ENCODE measurements at regions not wholly inside any gene's neighbourhood (a gene's known extent, or its start where the extent isn't known, plus 50 kb on each side); places are given as distances from the start of the nearest gene placed in this dataset.
A peak's percentile ranks its signal among the peaks of the same experiment; 100 is the strongest.

DNA sequence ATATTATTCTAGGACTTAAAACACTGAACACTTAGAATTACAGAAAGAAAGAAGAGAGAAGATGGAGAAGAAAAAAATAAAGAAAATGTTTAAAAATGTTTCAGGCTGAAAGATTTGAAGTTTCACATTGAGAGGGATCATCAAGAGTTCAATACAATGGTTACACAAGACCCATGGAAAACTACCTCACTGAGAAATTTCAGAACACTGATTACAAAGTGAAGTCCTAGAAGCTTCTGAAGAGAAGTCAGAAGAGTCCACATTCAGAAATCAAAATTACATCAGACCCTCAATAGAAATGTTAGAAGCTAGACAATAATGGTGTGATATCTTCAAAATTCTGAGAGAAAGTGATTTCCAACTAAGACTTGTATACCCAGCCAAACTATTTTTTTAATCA is 196.1 kb downstream of the MACC1 start:
- DNase-seq (ENCODE audit: low spot score) = no peak

DNA sequence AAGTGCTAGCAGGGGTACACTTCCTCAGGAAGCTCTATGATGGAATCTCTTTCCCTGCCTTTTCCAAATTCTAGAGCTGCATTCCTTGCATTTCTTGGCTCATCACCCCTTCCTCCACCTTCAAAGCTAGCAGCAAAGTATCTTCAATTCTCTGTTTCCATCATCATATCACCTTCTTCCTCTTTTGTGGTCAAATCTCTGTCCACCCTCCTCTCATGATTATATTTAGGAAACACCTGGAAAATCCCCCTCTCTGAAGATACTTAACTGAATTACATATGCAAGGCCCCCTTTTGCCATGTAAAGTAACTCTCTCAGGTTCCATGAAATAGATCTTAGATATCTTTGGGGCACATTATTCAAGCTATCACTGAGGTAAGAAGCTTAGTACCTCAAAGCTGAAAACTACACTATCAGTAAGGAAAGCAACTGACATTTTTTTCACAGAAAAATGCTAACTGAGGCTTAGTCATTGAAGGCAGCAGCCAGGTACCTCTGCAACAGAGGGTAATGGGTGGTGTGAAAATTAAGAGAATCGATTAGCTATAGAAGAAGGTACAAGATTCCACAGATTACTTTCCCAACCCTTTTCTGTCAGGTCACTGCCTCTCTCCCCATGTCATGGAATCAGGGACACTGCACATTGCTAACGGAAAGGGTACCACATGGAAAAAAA is 197.3 kb downstream of the MACC1 start:
- no peak for DNase-seq (ENCODE audit: low spot score)

DNA sequence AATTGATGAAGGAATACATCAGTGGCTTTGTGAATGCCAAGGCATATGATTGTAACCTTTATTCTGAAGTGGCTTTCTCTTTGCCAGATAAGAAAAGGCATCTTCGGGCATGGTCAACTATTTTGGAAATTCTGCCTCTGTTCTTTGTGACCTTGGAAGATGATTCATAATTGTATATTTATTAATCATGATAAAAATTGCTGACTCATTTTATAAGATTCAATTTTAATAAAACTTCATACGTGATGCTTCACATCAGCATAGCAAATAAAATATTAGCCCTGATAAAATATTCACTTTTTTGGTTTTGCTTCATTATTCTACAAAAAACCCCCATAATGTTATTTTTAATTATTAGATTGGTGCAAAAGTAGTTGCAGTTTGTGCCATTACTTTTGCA is 200.5 kb downstream of the MACC1 start:
- no peak for DNase-seq (ENCODE audit: low spot score)

DNA sequence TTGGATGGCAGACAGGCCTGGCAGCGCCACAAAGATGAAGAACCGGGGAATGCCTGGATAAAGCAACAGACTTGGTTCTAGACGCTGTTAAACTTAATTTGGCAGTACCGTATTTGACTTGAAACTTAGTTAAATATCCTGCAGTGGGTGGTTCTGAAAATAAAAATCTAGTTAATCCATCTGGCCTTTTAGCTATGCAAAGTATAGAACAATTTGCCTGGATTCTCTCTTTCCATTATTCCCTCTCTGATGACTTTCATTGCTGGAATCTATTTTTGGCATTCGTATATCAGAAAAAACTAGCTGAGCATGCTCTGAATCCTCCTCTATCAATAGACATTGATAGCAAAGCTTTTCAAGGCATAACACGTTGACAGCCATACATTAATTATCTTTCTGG is 203.6 kb downstream of the MACC1 start:
- no peak for DNase-seq (ENCODE audit: low spot score)

DNA sequence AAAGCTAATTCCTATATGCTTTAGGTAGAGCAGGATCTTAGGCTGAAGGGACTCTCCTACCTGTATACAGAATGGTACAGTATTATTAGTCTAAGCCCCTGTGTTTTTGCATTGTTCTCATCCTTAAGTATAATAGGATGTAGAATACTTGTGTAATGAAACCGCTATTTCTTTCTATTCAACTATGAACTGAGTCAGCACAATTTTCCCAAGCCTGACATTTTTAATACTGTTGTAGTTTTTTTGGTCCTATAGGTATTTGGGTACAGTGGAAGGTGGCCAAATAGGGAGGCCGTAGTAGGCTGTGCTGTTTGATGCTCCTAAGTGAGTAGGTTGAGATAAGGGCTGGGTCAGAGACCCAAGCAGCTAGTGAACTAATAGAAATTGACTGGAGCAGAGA is 205.1 kb downstream of the MACC1 start:
- DNase-seq (ENCODE audit: low spot score) = no peak

DNA sequence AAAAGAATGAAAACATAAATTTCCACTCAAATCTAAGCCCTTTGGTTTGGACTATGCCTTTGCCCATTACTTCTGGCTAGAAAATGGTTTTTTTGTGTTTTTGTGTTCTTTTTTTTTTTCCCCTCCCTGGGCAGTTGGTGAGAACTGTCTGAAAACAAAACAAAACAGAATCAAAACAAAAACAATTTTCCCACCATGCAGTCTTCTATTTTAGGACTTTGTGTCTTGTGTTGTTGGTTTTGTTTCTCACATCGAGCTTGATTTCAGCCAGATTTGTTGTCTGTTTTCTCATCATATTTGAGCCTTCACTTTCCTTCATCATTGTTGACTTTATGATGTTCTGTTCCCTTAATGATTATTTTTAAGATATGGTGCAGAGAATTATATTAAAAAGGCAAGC is 206.3 kb downstream of the MACC1 start:
- no peak for DNase-seq (ENCODE audit: low spot score)

DNA sequence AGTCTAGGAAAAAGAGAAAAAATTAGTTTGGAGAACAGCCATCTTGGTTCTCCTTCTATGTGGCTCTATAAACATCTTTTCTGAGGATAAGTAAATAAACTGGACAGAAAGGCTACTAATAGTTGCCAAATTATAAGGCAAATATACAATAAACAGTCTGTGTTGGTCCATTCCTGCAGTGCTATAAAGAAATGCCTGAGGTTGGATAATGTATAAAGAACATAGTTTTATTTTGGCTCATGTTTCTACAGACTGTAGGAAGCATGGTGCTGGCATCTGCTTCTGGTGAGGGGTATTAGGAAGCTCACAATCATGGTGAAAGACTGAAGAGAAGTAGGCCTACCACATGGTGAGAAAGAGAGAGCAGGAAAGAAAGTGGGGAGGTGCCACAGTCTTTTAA is 209.7 kb downstream of the MACC1 start:
- DNase-seq (ENCODE audit: low spot score) = no peak

DNA sequence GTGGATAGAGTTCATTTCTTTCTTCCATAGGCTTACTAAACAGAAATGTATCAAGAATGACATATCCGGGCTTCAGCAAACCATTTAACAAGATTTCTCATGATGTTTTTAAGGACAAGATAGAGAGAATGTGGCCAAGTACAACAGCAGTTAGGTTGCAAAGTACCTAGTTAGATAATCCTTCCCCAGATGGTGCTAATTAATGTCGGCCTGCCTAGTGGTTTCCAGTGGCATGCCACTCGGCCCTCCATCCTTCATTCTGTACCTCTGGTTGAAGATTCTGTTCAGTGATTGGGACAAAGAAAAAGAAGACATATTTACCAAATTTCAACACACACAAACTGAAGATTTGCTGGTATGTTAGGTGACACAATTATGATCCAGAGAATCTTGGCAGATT is 212.1 kb downstream of the MACC1 start:
- peak; percentile 15 for DNase-seq (ENCODE audit: low spot score)

DNA sequence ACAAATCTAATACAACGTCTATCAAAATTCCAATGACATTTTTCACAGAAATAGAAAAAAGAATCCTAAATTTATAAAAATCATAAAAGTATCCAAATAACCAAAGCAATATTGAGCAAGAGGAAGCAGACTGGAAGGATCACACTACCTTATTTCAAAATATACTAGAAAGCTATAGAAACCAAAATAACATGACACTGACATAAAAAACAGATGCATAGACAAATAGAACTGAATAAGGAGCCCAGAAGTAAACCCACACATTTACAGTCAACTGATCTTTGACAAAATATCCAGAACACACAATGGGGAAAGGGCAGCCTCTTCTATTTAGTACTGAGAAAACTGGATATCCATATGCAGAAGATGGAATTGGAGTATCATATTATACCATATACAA is 217.5 kb downstream of the MACC1 start:
- no peak for DNase-seq (ENCODE audit: low spot score)

DNA sequence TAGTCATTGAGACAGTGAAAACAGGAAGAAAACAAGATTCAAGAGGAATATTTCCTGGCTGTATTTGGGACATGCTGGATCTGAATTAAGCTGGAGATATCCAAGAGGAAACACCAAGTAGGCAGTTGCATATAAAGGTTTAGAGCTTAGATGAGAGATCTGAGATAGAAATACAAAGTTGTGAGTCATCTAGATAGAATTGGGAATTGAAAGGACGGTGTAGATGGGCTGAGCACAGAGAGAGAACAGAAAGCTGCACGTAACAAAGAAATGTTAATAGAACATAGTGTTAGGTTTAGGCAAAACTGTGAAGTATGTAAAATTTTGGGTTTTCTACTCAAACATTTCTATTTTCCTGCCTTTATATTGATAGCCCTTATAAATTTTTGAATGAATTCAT is 218.5 kb upstream of the TMEM196 start:
- no peak for DNase-seq (ENCODE audit: low spot score)

DNA sequence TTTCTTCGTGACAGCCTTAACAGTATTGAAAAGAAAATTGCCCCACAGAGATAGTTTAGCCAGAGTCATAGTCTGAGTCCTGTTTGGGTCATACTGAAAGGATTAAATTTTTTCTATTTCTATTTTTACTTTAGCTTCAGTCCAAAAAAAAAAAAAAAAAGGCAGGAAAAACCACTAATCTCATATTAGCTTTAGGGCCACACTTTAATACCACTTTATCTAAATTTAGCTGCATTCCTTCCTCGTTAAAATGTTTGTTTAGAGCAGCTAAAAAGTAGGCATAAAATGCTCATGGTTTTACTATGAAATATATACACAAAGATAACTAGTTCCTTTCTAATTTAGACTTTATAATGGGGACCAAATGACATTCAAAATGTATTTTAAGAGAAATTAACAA is 216.5 kb upstream of the TMEM196 start:
- DNase-seq (ENCODE audit: low spot score) = peak; percentile 10

DNA sequence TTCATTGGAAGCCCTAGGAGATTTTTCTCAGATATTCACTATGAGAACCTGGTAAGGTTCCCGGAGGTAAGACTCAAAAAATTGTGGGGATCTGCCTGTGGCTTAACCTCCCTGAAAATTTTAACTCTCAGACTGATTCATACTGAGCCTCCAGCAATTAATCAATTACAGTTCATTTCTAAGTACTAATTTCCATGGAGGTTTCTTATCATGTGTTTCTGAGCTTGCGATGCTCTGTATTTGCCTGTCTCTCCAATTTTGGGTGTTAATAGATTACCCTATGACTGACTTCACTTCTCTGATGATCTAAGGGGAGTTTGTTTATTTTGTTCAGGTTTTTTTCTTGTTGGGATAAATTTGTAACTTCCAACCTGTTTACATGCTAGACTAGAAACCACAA is 215.4 kb upstream of the TMEM196 start:
- no peak for DNase-seq (ENCODE audit: low spot score)

DNA sequence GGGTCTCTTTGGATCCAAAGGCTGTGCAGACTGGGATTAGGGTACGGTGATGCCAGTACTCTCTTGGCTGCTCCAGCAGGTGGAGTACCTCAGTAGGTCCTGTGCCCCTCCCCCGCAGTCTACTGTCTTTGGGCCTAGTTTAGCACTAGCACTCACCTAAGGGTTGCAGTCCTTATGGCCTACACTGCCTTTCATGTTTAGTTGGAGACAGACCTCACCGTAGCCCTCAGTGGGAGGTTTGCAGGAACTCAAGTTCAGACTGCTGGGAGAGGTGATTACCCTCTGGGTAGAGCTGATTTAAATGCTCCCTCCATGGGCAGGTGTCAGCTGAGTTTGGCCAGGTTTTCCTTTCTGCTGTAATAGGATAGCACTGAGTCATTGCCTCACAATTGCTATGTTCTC is 210.8 kb upstream of the TMEM196 start:
- DNase-seq (ENCODE audit: low spot score) = no peak

DNA sequence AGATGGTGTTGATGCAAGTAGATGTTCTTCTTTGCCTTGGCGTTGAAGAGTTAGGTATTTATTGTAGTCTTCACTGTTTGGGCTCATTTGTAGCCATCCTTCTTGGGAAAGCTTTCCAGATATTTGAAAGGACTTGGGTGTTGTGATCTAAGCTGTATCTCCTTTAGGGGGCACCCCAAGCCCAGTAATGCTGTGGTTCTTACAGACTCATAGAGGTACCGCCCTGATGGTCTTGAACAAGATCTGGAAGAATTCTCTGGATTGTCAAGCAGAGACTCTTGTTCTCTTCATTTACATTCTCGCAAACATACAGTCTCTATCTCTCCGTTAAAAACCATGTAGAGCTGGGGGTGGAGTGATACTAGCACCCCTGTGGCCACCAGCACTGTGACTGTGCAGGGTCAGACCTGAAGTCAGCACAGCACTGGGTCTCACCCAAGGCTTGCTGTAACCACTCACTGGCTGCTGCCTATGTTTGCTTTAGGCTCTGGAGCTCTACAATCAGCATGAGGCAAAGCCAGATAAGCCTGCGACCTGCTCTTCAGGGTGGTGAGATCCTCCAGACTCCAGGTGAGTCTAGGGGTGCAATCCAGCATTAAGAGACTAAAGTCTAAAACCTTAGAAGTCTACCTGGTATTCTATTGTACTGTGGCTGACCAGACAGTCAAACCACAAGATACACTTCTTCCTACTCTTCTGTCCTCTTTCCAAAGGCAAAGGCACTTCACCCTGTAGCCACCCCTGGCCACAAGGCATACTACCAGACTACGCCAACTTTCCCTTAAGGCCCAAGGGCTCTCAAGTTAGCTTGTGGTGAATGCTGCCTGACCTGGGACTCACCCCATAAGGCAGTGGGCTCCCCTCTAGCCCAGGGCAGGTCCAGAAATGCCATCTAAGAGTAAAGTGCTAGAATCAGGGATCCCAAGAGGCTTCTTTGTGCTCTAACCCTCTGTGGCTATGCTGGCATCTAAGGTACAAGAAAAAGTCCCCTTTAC is 209.7 kb upstream of the TMEM196 start:
- no peak for DNase-seq (ENCODE audit: low spot score)

DNA sequence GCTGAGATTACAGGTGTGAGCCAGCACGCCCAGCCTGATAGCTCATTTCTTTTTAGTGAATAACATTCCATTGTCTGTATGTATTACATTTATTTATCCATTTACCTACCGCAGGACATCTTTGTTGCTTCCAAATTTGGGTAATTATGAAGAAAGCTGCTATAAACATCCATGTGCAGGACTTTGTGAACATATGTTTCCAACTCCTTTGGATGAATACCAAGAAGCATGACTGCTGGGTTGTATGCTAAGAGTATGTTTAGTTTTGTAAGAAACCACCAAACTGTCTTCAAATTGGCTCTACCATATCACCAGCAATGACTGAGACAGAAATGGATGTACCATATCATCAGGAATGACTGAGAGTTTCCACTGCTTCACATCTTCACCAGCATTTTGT is 200.2 kb upstream of the TMEM196 start:
- no peak for DNase-seq (ENCODE audit: low spot score)

DNA sequence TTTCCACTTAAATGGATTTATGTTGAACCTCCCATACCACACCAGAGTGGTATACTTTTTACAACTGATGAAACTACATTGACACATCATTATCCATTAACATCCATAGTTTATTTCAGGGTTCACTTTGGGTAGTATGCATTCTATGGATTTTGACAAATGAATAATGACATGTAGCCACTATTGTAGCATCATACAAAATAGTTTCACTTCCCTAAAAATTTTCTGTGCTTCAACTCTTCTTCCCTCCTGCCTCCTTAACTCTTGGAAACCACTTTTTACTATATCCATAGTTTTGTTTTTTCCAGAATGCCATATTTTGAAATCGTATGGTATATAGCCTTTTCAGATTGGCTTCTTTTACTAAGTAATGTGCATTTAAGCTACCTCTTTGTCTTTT is 199.5 kb upstream of the TMEM196 start:
- no peak for DNase-seq (ENCODE audit: low spot score)

DNA sequence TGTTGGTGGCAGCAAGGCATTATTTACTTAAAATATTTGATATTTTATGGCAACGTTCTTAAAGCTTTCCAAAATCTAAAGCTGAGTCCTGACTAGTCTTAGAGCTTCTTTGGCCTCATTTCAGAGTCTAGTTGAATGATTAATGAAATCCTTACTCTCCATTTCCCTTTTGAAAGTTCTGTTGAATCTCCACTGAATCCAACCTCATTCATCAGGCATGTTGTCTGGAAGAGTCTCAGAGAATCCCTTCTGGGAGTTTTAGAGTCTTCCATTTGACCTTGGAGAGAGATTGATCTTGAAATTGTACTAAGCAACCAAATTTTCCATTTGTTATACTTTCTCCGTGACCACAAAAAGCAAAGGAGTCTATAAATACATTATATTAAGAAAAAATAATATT is 198.5 kb upstream of the TMEM196 start:
- no peak for DNase-seq (ENCODE audit: low spot score)

DNA sequence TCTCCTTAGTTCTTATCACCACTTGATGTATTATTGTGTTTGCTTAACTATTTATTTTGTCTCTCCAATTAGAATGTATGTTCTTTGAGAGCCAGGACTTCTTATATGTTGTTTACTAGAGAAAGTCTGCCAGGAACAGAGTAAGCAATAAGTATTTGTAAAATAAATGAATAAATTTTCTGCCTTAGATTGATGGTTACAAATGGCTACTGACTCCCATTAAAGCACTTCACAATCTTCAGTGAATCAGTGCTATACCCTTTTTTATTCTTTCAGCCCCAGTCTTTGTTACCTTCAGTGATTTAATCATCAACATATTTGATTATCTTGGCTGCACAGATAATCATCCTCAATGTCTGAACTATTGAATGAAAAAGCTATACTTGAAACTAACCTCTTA is 197.1 kb upstream of the TMEM196 start:
- DNase-seq (ENCODE audit: low spot score) = no peak

DNA sequence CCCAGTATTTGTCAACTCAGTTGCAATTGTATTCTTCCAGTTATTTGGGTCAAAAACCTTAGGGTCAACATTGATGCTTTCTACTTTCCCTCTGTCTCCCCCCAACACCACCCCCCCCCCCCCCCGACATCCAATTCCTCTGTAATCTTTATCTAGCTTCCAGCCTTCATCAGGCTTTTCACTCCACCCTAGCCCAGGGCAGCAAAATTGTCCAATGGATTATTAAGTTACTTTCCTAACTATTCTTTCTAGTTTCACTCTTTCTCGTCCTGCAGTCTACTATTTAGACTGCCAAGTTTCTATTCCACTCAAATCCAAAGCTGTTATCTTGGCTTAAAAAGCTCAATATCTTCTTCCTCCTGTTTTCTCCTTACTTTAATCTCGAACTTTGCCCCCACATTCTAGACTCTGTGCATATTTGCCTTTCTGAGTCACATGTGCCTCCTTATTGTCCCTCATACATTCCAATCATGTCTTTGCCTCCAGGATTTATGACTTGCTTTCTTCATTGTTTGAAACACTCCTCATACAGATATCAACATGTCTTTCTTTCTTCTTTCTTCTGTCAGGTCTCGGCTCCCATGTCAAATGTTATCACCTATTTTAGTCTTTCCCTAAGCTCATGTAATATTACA is 196.6 kb upstream of the TMEM196 start:
- no peak for DNase-seq (ENCODE audit: low spot score)

DNA sequence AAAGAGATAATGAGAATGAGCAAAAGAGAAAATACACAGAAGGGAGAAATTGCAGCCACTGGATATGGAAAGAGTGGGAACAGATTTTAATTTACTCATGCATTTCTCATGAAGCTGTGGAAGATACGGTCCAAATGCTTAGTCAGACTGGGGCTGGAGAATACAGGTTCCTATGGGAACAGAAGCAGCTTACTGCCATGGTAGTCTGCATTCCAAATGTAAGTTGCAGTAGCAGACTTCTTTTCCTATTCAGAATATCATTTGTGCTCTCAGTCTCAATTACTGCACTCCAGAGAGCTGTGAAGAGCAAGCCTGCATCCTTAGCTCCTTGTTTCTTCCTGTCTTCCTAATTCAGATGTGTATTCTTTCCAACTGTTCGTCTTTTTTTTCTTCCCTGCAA is 190.8 kb upstream of the TMEM196 start:
- DNase-seq (ENCODE audit: low spot score) = peak; percentile 71

DNA sequence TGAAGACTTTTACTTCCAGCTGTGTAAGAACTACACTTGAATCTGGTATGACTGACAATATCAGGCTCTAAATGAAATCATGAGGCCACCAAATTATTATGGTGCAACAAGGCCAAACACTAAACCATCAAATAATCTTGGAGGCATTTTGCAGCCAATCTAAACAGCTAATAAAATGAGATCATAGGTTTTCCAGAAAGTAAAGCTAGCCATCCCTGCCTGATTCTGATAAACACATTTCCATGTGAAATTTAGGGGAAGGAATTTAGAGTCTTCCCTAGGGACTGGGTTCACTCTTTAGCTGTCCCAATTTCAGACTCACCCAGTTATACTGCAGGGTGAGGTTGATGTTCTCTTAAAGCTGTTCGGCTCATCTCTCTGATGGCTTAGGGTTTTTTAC is 190.3 kb upstream of the TMEM196 start:
- DNase-seq (ENCODE audit: low spot score) = no peak

DNA sequence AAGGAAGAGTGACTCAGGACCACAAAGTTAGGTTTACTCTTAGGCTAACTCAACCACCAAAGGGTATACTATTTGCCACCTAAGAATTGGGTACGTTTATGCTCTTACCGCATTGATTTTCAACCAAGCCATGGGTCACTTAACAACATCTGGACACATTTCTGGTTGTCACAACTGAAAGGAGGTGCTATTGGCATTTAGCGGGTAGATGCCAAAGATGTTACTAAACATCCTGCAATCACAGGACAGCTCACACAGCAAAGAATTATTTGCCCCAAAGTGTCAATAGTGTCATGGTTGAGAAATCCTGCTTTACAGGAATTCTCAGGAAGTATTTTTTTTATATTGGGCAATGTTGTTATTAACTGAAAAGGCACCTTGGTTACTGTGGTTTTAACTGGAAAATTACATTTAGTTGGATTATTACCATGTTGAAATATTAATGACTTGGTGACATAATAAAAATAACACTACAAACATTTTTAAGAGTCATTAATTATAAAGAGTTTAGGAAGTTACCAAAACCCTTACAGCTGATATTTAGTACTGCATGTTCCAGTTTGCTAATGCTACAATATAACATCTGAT is 185.0 kb upstream of the TMEM196 start:
- peak; percentile 80 for DNase-seq (ENCODE audit: low spot score)

DNA sequence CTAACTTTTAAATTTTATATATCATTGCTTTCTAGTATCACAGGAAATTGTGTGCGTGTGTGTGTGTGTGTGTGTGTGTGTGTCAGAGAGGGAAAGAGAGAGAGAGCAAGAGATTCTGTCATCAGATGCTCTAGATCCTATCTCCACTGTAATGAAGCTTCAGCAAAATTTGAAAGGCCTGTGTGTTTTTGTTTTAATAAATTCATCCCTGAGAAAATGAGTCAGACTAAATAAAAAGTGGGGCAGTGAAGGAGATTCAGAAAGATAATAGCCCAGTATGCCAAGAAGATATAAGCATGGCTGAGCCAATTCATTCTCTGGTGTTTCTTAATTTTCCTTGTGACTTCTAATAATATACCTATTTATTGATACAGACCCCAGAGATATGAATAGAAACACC is 184.2 kb upstream of the TMEM196 start:
- peak; percentile 27 for DNase-seq (ENCODE audit: low spot score)
